Activated CD4-positive, alpha-beta T cell treated with anti-CD3 and anti-CD28 coated beads, Interleukin-2, amount 50 U/mL, for 24 hours (primary cell): ENCODE measurements at regions not wholly inside any gene's neighbourhood (a gene's known extent, or its start where the extent isn't known, plus 50 kb on each side); places are given as distances from the start of the nearest gene placed in this dataset.
"Not testable (repeated sequence)": the region's sequence is repeated elsewhere in the genome, so short reads cannot be mapped to it uniquely, and the experiment has no call there.

Source experiments
- DNase-seq, 2 donors: peaks; one replicate each; pipeline ENCODE4 v3.0.0-alpha.2; 2020; ENCODE audit warnings: low read depth in 1 of 2, low spot score in 1 of 2

GRCh38 chr1:30572192-30572591 lies 151.2 kb downstream of the MATN1 start:
- DNase-seq, result no peak

DNA sequence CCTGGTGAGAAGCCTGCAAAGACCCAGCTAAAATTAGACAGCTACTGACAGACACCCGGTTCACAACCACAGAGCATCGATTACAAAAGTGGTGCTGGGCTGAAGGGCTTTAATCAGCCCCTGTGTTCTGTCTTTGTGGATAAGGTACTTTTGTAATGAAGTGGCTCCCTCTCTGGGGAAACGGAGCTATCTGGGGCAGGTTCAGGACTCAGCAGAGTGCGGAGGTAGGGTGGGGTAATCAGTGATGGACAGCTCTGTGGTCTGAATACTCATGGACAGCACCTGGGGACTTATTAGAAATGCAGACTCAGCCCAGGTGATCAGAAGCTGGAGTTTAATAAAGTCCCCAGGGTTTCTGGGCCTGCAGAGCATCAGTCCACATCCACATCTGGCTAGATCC lies 152.0 kb downstream of the MATN1 start:
- DNase-seq, result no peak

GRCh38 chr1:30569384-30569783 lies 154.0 kb downstream of the MATN1 start:
- no peak for DNase-seq

DNA sequence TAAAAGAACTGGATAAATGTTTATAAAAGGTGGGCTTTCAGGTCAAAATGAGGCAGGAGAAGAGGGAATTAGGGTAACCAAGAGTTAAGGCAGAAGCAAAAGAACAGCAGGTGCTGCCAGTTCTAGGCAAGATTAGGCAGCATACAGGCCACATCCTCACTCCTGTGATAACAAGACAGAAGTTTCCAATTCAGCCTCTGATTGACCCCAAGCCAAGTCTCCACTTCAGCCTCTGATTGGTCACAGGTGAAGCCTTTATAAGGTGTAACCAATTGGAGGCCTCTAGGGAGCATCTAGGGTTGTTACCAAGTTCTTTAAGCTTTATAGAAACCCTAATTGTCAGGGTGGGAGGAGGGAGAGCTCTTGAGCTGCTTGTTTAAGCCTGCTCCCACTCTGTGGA lies 160.8 kb downstream of the MATN1 start:
- no peak for DNase-seq

DNA sequence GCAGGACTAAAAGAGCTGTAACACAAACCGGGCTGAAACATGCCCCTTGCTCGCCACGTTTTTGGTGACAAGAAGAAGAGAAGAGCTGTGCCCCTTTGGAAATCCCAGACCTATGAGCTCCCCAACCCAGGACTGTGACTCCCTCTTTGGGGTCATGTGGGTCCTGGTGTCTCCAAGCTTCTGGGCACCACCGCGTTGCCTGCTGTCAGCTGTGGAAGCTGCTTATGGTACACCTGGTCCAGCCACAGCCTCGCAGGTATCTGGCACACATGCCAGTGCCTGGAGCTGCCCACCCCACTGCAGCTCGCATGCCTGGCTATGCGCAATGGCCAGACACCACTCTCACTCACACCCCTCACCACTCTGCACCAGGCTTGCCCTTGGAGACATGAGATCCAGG lies 171.8 kb downstream of the MATN1 start:
- DNase-seq, result no peak

GRCh38 chr1:30550365-30551220 lies 172.8 kb downstream of the MATN1 start:
- DNase-seq, result no peak

- DNase-seq, result not testable (repeated sequence)
Measured at GRCh38 chr1:30549872-30550271, 173.5 kb downstream of the MATN1 start.

- no peak for DNase-seq
Measured at GRCh38 chr1:30548294-30548693, 175.1 kb downstream of the MATN1 start.

DNA sequence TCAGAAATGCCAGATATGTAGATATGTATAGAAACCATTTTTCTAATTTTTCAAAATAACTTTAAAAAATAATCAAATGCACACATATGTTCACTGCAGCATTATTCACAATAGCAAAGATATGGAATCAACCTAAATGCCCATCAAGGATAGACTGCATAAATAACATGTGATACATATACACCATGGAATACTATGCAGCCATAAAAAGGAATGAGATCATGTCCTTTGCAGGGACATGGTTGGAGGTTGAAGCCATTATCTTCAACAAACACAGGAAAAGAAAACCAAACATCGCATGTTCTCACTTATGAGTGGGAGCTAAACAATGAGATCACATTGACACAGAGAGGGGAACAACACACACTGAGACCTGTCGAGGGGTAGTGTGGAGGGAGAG lies 176.1 kb downstream of the MATN1 start:
- DNase-seq, result not testable (repeated sequence)

DNA sequence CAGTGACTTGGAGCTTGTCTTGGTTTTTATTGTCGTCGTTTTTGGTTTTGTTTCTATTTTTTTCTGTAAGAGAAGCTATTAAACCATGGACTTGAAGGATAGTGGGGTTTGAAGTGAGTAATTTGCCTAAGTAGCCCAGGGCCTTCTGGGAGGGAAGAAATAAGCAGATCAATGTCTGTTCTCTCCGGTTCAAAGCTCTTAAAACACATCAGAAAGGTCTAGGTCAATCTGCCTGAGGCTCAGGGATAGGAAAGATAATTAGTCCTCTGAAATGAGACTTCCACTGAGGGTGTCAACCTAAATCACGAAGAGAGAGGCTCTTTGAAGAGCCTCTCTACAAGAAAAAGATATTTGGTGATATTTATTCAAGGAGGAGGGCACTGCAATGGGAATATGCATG lies 178.0 kb downstream of the MATN1 start:
- no peak for DNase-seq

DNA sequence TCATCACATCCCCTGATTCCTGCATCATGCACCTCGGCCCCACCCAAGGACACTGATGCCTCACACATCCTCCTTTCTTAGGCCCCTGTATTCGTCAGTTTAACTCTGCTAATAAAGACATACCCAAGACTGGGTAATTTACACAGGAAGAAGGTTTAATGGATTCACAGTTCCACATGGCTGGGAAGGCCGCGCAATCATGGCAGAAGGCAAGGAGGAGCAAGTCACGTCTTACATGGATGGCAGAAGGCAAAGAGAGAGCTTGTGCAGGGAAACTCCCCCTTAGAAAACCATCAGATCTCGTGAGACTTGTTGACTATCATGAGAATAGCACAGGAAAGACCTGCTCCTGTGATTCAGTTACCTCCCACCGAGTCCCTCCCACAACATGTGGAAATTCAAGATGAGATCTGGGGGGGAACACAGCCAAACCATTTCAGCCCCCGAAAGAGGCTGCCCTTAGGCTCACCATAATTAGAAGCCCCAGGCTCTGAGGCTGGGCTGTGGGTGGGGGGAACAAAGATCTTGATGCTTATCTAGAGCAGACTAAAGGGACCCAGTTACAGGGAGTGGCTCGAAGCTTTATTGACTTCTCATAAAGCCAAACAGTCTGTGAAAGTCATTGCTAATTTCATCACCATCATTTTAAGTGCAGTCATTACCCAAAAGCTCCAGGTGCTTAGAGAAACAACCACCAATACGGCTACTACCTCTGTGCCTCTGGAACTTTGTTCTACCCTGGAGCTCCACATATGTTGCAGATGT lies 181.5 kb downstream of the MATN1 start:
- no peak for DNase-seq

- no peak for DNase-seq
Measured at GRCh38 chr1:30540611-30541192, 182.7 kb downstream of the MATN1 start.

GRCh38 chr1:30539884-30540283 lies 183.5 kb downstream of the MATN1 start:
- no peak for DNase-seq

DNA sequence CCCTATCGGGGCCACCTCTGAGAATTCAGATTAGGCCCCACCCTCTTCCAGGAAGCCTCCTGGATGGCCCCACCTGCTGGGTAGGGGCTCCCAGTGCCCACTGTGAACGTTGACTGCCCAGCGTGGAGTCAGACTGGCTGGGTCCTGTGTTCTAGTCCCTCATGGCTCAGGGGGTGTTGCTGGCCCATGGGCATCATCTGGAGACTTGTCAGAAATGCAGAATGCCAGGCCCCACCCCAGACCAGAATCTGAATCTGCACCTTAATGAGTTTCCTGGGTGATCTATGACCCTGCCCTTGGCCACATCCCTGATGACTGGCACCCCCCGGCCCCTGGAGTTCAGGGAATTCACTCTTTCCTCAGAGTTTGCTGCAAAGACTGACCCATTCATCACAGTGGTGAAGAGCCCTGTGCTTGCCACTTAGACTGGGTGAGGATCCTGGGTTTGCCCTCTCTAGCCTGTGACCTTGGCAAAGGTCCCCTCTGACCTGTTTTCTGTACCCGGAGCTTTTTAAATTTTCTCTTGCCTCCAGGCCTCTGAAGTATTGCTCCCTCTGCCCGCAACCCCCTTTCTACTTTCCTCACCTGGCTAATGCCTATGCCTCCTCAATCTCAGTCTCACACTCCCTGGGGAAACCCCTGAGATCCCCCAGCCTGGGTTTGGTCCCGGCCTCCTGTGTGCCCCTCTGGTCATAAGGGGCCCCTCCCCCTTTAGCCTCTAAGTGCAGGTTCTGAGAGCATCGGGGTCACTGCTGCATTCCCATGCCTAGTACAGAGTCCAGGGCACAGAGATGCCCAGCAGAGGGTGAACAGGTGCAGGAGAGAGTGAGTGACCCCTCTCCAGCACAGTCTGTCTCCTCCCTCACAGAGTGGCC lies 184.2 kb downstream of the MATN1 start:
- no peak for DNase-seq

GRCh38 chr1:30538226-30538992 lies 185.0 kb downstream of the MATN1 start:
- no peak for DNase-seq

- no peak for DNase-seq
Measured at GRCh38 chr1:30537279-30537678, 186.1 kb downstream of the MATN1 start.

- DNase-seq, result no peak
Measured at GRCh38 chr1:30536530-30536929, 186.9 kb downstream of the MATN1 start.

- no peak for DNase-seq
Measured at GRCh38 chr1:30535595-30536325, 187.6 kb downstream of the MATN1 start.

DNA sequence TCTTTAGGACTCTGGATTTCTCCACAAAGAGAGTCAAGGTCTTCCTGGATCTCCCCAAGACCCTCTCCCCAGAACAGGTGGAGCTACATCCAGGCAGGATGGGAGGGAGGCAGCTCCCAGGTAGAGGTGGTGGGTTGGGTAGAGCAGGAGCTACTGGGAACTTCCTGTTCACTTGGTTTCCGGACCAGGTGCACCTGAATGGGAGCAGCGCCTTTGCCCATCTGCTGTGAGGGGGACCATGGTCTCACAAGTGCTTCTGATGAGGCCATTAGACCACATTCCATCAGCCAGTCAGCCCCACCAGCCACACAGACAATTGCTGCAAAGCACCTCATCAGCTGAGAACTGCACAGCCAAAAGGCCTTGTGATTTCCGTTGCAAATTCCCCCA lies 188.8 kb downstream of the MATN1 start:
- no peak for DNase-seq
